ENCODE measurements at regions not wholly inside any gene's neighbourhood (a gene's known extent, or its start where the extent isn't known, plus 50 kb on each side); places are given as distances from the start of the nearest gene placed in this dataset.

GRCh38 chr5:44641820-44642219 is 166.9 kb upstream of the MRPS30 start:
- no peak for TF ChIP-seq CTCF (conservative IDR thresholded peaks at IDR 0.05)
- Mint-ChIP-seq H3K9me3 (peaks cover 4% of the 10 kb centered on the region), H3K27me3 (no peaks in the 10 kb centered on the region), H3K27ac (no peak overlapping the region), H3K36me3 (no peaks in the 10 kb centered on the region), H3K4me3 (no peak overlapping the region), H3K4me1 (ENCODE audit: unreplicated experiment) (peaks cover 19% of the 10 kb centered on the region)
- DNase-seq (ENCODE audit: extremely low spot score, unreplicated experiment), result no peak

GRCh38 chr5:44640945-44641456 is 167.7 kb upstream of the MRPS30 start:
- Mint-ChIP-seq H3K27ac (no peak overlapping the region), H3K36me3 (no peaks in the 10 kb centered on the region), H3K9me3 (peaks cover 4% of the 10 kb centered on the region), H3K4me3 (no peak overlapping the region), H3K27me3 (no peaks in the 10 kb centered on the region), H3K4me1 (ENCODE audit: unreplicated experiment) (peaks cover 16% of the 10 kb centered on the region)
- TF ChIP-seq CTCF (conservative IDR thresholded peaks at IDR 0.05), result no peak
- DNase-seq (ENCODE audit: extremely low spot score, unreplicated experiment), result no peak

- Mint-ChIP-seq H3K27me3 (no peaks in the 10 kb centered on the region), H3K4me1 (ENCODE audit: unreplicated experiment) (no peaks in the 10 kb centered on the region), H3K36me3 (no peaks in the 10 kb centered on the region), H3K27ac (no peak overlapping the region), H3K9me3 (peaks cover 4% of the 10 kb centered on the region), H3K4me3 (no peak overlapping the region)
- no peak for TF ChIP-seq CTCF (conservative IDR thresholded peaks at IDR 0.05)
- DNase-seq (ENCODE audit: extremely low spot score, unreplicated experiment), result no peak
These were observed 170.6 kb upstream of the MRPS30 start for GRCh38 chr5:44637916-44638869.

GRCh38 chr5:44632344-44632743 is 176.4 kb upstream of the MRPS30 start:
- DNase-seq (ENCODE audit: extremely low spot score, unreplicated experiment), result no peak
- no peak overlapping the region for H3K27ac Mint-ChIP-seq
- no peaks in the 10 kb centered on the region for H3K36me3 Mint-ChIP-seq
- TF ChIP-seq CTCF (conservative IDR thresholded peaks at IDR 0.05), result no peak
- no peaks in the 10 kb centered on the region for H3K9me3 Mint-ChIP-seq
- H3K4me3 Mint-ChIP-seq, result no peak overlapping the region
- no peaks in the 10 kb centered on the region for H3K27me3 Mint-ChIP-seq
- no peaks in the 10 kb centered on the region for H3K4me1 Mint-ChIP-seq (ENCODE audit: unreplicated experiment)

- no peak for TF ChIP-seq CTCF (conservative IDR thresholded peaks at IDR 0.05)
- Mint-ChIP-seq H3K27ac (no peak overlapping the region), H3K27me3 (no peaks in the 10 kb centered on the region), H3K36me3 (no peaks in the 10 kb centered on the region), H3K4me1 (ENCODE audit: unreplicated experiment) (no peaks in the 10 kb centered on the region), H3K4me3 (no peak overlapping the region), H3K9me3 (no peaks in the 10 kb centered on the region)
- DNase-seq (ENCODE audit: extremely low spot score, unreplicated experiment), result no peak
These were observed 181.9 kb upstream of the MRPS30 start for GRCh38 chr5:44626846-44627245.

Measured in type B pancreatic cell (in vitro differentiated cells).